ENCODE measurements at regions not wholly inside any gene's neighbourhood (a gene's known extent, or its start where the extent isn't known, plus 50 kb on each side); places are given as distances from the start of the nearest gene placed in this dataset.

GRCh38 chr13:21965095-21965494, 294.2 kb downstream of the FGF9 start:
- TF ChIP-seq, protein P1, sequence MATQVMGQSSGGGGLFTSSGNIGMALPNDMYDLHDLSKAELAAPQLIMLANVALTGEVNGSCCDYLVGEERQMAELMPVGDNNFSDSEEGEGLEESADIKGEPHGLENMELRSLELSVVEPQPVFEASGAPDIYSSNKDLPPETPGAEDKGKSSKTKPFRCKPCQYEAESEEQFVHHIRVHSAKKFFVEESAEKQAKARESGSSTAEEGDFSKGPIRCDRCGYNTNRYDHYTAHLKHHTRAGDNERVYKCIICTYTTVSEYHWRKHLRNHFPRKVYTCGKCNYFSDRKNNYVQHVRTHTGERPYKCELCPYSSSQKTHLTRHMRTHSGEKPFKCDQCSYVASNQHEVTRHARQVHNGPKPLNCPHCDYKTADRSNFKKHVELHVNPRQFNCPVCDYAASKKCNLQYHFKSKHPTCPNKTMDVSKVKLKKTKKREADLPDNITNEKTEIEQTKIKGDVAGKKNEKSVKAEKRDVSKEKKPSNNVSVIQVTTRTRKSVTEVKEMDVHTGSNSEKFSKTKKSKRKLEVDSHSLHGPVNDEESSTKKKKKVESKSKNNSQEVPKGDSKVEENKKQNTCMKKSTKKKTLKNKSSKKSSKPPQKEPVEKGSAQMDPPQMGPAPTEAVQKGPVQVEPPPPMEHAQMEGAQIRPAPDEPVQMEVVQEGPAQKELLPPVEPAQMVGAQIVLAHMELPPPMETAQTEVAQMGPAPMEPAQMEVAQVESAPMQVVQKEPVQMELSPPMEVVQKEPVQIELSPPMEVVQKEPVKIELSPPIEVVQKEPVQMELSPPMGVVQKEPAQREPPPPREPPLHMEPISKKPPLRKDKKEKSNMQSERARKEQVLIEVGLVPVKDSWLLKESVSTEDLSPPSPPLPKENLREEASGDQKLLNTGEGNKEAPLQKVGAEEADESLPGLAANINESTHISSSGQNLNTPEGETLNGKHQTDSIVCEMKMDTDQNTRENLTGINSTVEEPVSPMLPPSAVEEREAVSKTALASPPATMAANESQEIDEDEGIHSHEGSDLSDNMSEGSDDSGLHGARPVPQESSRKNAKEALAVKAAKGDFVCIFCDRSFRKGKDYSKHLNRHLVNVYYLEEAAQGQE (IDR thresholded peaks at IDR 0.05; ENCODE audit: insufficient read depth in 1 of 2, low read depth in 2 of 2, low read length in 2 of 2): no peak
- TF ChIP-seq POLR2AphosphoS5 (IDR thresholded peaks at IDR 0.05; ENCODE audit: low read depth, low read length): no peak
- no peak for TF ChIP-seq TAF1 (IDR thresholded peaks at IDR 0.05; ENCODE audit: borderline replicate concordance, insufficient read depth, low read length)
